H1 (cell line): ENCODE measurements at regions not wholly inside any gene's neighbourhood (a gene's known extent, or its start where the extent isn't known, plus 50 kb on each side); places are given as distances from the start of the nearest gene placed in this dataset.

Experiments used
- CTCF ChIP-seq, 3 experiments: IDR thresholded peaks; 1 replicate in 2 of 3; 2 replicates in 1 of 3; pipeline versions ENCODE4 v1.5.1 to v1.6.1; 2011; ENCODE audit warnings: low read length in 3 of 3, mild to moderate bottlenecking in 3 of 3, inconsistent platforms in 2 of 3, low read depth in 1 of 3, moderate library complexity in 1 of 3; ENCODE audit not compliant: insufficient read depth in 1 of 3; ENCODE audit errors: control extremely low read depth in 1 of 3
- HDAC6 ChIP-seq: IDR thresholded peaks from one replicate; pipeline ENCODE4 v1.7.1; 2012; ENCODE audit warnings: low read depth, mild to moderate bottlenecking, inconsistent platforms, low read length, moderate library complexity
- JUND ChIP-seq: IDR thresholded peaks from 2 replicates; pipeline ENCODE4 v1.6.1; 2011; ENCODE audit warnings: mild to moderate bottlenecking, improper control_type of control experiment, low read length
- POLR2A ChIP-seq, 2 experiments: IDR thresholded peaks; 1 replicate in 1 of 2; 2 replicates in 1 of 2; pipeline ENCODE4 v1.6.1; 2011; ENCODE audit warnings: low read depth in 2 of 2, low read length in 2 of 2, mild to moderate bottlenecking in 2 of 2; ENCODE audit errors: control extremely low read depth in 1 of 2
- SP1 ChIP-seq: IDR thresholded peaks from 2 replicates; pipeline ENCODE4 v1.6.1; 2011; ENCODE audit warnings: low read depth, low read length
- TEAD4 ChIP-seq: IDR thresholded peaks from 2 replicates; pipeline ENCODE4 v1.6.1; 2012; ENCODE audit warnings: low read depth, low read length, inconsistent platforms, mixed read lengths

- TF ChIP-seq JUND (no peak), TEAD4 (no peak), CTCF (IDR thresholded peaks at IDR 0.05; ENCODE audit: control extremely low read depth in 1 of 3, insufficient read depth in 1 of 3, low read depth in 1 of 3, low read length in 3 of 3) (peak in 1 of 3 experiments; percentile 29; a peak in 1 of 4 replicates), POLR2A (IDR thresholded peaks at IDR 0.05; ENCODE audit: control extremely low read depth in 1 of 2, low read depth in 2 of 2, low read length in 2 of 2) (no peak), SP1 (no peak), HDAC6 (no peak)
Observed at GRCh38 chr15:37823601-37824275, 110.7 kb upstream of the TMCO5A start.
